Fibroblast of skin of left quadriceps (primary cell): ENCODE measurements at regions not wholly inside any gene's neighbourhood (a gene's known extent, or its start where the extent isn't known, plus 50 kb on each side); places are given as distances from the start of the nearest gene placed in this dataset.

Source experiments
- DNase-seq, 2 experiments: peaks; one replicate each; pipeline ENCODE4 v3.0.0-alpha.2; 2013; ENCODE audit warnings: low read depth in 2 of 2

DNA sequence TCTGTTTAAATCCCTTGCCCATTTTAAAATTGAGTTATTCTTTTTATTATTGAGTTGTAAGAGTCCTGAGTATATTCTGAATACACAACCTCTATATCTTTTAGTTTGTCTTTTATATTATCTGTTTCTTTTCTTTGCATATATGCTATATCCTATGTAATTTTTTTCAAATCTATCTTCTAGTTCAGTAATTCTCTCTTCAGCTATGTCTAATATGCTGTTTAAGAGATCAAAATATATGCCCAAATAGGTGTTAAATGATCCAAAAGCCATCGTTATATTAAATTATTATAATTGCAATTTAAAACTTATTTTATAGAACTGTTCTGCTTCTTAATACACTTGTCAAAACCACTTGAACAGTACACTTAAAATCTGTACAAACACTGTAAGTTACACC is 107.4 kb upstream of the TSPAN5 start:
- no peak for DNase-seq

DNA sequence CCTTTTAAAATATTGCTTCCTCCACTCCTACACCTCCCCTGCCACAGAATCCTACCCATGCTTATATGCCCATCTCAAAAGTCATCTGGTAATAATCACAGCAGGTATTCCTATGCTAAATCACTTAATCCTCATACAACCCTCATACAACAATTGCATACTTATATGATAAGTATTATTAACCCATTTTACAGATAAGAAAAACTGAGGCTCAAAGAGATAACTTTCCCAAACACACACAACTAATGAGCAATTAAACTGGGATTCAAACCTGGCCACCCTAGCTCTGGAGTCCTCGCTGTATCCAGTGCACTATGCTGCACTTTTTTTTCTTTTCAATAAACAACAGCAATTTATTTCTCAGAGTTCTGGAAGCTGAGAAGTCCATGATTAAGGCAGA is 99.8 kb upstream of the TSPAN5 start:
- no peak for DNase-seq

DNA sequence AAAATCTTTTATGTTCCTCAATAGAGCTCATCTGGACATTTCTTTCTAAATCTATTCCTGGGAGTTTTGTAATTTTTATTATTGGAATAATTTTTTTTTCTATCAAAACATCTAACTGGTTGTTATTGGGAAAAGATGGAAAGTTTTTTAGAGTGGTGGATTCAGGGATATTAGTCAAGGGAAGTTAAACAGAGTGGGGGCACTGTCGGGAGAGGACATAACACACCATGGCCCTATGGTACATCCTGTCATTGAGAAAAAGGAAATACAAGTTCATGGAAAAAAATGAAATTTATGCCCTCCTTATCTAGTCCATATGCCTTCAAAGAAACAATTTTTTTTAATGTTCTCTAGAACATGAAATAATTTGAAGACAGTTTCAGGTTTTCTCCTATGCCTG is 96.3 kb upstream of the TSPAN5 start:
- DNase-seq, result no peak

DNA sequence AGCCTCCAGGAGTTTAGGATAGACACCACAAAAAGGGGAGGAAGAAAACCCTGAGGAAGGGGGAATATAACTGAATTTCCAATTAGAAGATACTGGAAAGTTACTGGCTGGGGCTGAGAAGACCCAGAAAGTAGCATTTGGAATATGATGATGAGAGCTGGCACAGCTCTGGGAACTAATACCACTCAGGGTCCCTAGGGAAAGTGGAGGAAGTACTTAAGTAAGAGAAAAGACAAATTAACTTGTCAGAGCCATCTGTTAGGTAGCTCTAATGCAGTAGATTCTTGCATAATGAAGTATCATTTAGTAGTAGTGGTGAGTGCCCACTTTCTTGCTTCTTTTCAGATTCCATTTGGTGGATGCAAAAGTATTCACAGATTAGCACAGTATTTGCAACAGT is 90.8 kb upstream of the TSPAN5 start:
- DNase-seq, result no peak

DNA sequence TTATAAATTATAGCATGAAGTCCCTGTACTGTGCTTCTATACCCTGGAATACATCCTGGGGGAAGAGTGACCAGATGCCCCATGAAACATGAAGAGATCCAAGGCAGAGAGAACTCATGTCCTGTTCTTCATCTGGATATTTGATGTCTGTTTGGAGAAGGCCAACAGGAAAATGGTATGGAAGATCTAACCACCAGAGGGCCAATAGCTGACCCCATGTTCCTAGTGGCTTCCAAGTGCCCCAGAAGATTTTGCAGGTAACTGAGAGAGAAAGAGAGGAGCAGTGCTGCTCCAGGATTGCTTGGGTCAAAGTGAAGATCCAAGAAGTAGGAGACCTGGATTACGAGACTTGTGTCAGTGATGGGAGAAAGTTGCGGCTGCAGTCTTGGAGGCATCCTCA is 90.2 kb upstream of the TSPAN5 start:
- DNase-seq, result no peak

DNA sequence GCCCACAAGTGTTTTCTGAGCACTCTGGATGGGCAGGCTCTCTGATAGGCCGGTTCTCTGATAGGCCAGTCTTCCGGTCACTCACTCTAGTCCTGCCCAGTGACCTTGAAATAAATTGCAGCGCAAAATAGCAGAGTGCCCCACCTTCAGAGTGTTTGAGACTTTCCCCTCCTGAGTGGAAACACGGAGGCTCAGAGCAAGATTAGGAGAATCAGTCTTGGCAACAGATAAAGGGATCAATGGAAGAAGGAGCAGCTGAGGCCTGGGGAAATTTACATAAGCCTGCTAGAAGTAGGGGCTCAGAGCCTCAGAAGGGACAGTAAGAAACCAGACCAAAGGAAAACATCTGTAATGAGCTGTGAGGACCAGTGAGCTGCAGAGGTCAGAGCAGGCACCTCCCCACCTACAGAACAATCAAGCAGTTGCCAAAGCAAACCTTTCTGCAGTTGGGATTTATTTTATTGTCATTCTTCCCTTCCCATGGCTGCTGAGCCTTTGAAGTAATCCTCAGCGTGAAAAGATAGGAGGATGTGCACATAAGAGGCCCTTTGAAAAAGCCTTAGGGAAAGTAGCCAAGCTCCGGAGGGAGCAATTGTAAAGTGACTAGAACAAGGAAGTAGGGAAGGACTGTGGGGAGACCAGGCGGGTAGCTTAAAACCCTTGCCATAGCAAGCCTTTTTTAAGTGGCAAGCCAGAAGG is 89.1 kb upstream of the TSPAN5 start:
- DNase-seq, result no peak

DNA sequence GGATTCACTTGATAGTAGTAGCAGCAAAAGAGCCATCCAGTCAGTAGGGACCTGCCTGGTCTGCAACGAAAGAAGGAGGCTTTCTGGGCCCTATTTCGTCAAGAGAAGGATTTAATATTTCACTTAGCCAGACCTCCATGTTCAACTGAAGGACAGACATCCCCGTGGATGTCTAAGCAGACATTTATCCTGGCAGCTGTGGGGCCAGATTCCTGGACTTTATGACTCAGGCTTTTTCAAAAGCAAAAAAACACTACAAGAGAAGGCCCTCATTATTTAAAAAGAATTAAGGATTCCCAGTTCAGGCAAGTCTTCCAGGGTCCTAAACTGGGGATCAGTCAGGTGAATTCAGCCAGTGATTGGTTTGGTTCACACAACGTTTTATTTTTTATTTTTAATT is 88.5 kb upstream of the TSPAN5 start:
- no peak for DNase-seq

DNA sequence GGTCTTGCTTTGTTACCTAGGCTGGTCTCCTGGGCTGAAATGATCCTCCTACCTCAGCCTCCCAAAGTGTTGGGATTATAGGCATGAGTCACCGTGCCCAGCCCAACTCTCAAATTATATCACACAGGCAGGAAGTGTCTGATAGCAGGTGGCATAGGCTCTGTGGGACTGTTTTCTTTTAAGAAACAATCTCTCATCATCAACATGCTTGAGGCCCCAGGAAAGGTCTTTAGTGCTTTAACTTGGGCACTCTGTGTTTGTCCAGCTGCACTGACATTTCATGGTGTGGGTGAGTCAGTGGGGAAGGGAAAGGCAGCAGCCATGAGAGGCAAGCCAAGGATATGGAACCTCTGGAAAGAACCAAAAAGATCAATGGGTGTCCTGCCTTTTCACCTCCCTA is 88.1 kb upstream of the TSPAN5 start:
- DNase-seq, result no peak

DNA sequence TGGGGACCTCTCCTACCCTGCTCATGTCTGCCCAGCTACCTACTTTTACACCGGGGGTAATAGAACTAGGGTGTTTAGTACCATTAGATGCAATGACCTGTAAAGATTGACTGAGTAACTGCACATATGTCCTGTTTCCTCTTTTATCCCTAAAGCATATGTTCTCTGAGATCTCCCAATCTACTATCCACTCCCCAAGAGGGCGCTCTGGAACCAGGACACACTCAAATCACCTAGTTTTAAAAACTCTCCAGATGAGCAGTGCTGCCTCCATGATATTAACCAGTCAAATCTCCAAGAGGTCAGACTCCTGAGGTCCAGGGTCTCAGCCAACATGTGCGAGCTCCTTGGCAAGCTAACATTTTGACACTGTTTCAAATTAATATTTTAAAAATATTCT is 87.0 kb upstream of the TSPAN5 start:
- DNase-seq, result no peak

DNA sequence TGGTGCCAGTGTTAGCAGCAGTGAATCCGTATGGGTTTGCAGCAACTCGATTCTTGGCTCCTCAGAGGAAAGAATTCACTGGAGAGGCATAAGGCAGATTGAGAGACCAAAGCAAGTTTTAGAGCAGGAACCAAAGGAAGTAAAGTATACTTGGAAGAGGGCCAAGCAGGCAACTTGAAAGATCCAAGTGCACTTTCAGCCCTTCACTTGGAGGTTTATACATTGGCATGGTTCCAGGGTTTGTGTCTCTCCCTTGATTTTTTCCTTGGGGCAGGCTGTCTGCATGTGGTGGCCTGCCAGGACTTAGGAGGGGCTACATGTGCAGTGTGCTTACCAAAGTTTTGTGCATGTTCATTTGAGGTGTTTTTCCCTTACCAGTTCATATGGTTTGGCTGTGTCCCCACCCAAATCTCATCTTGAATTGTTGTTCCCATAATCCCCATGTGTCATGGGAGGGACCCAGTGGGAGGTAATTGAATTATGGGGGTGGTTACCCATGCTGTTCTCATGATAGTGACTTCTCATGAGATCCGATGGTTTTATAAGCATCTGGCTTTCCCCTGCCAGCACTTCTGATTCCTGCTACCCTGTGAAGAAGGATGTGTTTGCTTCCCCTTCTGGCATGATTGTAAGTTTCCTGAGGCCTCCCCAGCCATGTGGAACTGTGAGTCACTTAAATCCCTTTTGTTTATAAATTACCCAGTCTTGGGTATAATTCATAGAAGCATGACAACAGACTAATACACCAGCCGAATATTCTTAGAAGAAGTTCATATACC is 86.2 kb upstream of the TSPAN5 start:
- no peak for DNase-seq

DNA sequence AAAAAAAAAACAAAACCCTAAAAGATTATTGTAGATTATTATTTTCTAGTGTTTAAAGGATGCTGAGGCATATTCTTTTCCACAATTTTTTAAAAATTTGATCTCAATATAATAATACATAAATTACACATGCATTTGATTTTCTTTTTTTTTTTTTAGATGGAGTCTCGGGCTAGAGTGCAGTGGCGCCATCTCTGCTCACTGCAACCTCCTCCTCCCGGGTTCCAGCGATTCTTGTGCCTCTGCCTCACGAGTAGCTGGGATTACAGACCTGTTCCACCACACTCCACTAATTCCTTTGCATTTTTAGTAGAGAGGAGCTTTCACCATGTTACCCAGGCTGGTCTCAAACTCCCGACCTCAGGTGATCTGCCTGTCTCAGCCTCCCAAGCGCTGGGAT is 83.5 kb upstream of the TSPAN5 start:
- DNase-seq, result no peak

DNA sequence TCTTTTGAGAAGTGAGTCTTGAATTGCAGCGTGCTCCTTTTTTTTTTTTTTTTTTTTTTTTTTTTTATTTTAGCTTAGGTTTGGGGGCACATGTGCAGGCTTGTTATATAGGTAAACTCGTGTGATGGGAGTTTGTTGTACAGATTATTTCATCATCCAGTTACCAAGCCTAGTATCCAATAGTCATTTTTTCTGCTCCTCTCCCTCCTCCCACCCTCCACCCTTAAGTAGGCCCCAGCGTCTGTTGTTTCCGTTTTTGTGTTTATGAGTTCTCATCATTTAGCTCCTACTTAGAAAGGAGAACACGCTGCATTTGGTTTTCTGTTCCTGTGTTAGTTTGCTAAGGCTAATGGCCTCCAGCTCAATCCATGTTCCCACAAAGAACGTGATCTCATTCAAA is 81.3 kb upstream of the TSPAN5 start:
- no peak for DNase-seq

DNA sequence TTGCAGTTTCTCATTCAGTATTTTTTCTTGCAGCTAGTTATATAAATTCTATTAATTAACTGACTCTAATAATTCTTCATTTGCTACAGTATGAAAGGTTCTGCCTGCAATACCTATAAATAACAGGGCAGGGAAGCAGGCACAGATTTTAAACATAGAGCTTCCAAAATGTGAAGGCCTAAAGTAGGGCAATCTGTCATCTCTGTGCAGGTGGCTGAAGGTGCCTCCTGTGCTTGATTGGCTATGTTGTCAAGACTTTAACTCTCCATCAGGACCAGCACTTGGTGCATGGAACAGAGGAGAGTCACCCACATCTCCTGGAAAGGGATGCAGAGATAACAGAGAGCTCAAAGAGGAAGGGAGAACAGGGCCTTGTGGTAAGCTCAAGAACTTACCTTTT is 75.2 kb upstream of the TSPAN5 start:
- no peak for DNase-seq

DNA sequence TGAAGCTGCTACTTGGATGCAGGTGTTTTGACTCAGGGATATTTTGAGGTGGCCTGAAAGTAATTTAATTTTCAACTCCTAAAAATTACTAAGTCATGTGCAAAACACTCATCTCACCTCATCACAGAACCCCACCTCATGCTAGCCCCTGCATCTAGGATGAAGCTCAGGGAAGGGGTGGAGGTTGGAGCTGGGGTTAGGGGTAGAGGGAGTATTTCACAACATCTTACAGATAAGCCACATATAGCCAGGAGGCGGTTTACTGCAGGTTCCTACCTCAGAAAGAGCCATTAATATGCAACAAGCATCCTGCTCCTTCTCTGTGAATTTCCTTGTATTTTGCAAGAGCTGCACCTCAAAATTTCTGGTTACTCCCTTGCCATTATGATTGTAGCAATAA is 70.5 kb upstream of the TSPAN5 start:
- no peak for DNase-seq

DNA sequence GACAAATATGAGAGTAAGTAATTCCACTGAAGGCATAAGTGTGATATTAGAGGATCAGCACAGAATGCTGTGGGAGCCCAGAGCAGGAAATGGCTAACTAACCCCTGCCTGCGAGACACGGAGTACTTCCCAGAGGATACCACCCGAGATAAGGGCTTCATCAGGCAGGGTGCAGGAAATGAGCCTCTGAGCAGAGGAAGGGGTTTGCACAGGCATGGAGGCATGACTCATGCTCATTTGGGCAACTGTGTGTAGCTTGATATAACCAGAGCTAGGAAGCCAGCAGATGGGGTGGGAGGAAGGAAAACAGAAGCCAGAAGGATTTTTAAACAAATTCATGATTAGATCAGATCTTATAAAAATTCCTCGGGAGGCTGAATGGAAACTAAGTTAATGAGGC is 70.0 kb upstream of the TSPAN5 start:
- peak in 1 of 2 experiments; percentile 12 for DNase-seq

DNA sequence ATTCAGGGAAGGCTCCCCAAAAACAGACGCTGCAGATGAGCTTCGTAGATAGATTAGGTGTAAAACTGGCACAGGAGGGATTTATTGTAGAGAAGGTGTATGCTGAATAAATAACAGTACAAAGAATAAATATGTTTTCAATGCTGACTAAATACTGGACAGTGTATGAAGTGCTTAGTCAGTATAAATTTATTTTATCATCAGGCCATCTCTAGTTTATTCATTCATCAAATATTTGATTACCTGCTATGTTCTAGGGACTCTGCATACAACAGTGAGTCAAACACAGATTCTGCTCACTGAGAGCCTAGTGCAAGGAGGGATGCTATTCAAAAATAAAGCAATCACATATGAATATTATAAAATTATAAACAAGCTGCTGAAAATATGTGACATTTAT is 63.6 kb upstream of the TSPAN5 start:
- no peak for DNase-seq

DNA sequence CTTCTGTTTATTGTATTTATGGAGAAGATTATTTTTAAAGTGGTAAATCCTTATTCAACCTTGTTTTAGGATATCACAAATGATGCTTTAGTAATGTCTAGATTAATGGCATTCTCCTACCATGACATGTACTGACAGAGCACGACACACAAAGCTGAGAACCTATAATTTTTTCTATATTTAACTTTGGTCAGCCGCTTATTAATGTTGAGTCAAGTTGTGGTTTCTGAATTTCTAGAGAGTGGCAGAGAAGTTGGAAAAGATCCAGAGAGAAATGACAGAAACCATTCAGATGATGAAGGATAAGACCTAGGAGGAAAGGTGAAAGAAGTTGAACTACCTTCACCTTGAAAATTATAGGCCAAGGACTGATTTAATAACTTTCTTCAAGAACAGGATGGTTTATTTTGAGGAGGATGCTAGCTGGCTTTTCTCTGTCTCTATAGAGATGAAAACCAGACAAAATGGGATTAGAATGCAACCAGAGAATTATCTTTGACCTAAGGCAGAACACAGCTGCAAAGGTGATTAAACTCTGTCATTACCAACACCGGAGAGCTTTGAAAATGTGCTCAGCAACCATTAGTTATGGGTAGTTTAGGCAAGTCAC is 62.6 kb upstream of the TSPAN5 start:
- DNase-seq, result no peak

DNA sequence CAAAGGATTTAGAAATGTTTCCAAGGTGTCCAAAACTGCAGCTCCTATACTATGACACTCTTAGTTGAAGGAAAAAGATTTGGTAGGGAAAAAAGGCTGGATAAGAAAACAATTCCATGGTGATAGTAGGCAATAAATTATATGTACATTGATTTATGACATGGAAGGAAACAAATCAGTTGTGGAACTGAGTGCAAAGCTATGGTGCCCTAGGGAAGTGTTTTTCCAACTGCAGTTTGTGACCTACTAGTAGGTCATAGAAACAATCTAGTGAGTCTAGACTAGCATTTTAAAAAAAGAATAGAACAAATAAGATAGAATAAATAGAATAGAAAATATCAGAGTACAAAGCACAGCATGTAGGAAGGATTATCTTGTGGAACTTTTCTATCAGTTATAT is 58.4 kb upstream of the TSPAN5 start:
- no peak for DNase-seq

DNA sequence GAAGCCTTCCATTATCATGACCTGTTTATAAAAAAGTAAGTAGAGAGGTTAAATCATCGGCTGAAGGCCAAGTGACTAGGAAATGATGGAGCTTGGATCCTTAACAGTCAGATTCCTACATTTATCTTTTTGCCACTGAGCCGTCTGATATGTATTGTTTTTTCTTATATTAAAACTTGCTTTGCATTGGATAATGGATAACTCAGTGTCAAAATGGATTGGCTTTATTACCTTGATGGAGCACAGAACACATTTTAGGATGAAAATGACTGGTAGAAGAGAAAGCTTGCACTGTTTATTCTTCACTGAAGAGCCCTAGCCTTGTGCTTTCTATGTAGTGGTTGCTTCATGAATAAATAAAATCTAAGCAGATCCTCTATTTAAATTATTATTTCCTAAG is 54.2 kb upstream of the TSPAN5 start:
- no peak for DNase-seq

DNA sequence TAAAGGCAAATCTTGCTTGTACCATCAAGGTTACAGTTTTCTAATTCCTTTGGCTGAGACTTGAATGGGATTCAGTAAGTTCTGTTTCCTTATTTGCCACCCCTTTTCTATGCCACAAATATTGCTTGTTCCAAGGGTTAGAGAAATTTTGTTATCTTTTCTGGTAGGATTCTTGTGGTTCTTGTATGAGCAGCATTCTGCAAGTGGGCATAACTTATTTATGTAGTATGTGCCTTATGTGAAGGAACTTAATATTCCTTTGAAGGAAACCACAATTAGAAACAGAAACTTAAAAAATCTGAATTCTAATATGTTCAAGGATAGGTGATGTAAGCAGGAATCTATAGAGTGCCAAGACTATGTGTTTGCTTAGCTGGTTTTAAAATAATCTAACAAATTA is 53.1 kb upstream of the TSPAN5 start:
- no peak for DNase-seq

DNA sequence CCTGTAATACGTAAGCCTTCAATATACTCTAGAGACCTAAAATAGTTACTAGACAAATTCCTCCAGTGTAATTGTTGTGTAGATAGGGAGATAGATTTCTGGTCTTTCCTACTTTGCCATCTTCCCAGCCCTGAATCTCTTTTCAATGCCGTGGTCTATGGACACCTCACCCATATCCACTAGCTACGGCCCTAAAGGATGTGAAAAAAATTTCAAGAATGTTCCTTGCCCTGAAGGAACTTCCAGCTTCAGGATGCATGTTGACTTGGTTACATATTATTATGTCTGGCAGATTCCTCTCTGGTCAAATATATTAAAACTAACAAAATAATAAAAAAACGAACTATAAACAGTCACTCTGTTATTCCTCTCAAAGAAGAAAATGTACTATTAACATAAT is 52.4 kb upstream of the TSPAN5 start:
- DNase-seq, result no peak
